ENCODE measurements at regions not wholly inside any gene's neighbourhood (a gene's known extent, or its start where the extent isn't known, plus 50 kb on each side); places are given as distances from the start of the nearest gene placed in this dataset.

DNA sequence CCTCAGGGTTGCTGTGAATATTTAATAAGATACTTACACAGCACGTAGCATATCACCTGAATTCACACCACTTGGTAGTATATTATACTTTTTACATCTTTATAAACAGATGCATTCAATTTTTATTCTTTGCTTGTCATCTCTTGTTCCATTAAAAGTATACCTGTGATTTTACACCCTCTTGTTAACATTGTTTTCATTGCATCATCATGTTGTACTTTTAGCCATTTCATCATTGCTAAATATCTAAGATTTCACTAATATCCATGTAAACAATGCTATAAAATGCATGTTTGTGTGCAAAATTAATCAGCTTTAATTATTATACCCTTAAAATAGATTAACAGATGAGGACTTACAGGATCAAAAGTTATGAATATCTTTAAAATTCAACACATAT, 155.3 kb downstream of the MEX3B start:
- H3K36me3 ChIP-seq (ENCODE audit: control insufficient read depth, insufficient read depth, low read length) = no peaks in the 10 kb centered on the region
- no peaks in the 10 kb centered on the region for H3K9me3 ChIP-seq (ENCODE audit: control insufficient read depth, low read length)
- peaks cover 6% of the 10 kb centered on the region for H3K4me1 Mint-ChIP-seq
- H3K4me3 ChIP-seq (ENCODE audit: low read length) = no peak overlapping the region
- no peak overlapping the region for H3K27ac Mint-ChIP-seq
- no peaks in the 10 kb centered on the region for H3K27me3 ChIP-seq (ENCODE audit: control insufficient read depth, insufficient read depth, low read length, poor library complexity, severe bottlenecking)
- no peak for DNase-seq
- TF ChIP-seq, protein P1, sequence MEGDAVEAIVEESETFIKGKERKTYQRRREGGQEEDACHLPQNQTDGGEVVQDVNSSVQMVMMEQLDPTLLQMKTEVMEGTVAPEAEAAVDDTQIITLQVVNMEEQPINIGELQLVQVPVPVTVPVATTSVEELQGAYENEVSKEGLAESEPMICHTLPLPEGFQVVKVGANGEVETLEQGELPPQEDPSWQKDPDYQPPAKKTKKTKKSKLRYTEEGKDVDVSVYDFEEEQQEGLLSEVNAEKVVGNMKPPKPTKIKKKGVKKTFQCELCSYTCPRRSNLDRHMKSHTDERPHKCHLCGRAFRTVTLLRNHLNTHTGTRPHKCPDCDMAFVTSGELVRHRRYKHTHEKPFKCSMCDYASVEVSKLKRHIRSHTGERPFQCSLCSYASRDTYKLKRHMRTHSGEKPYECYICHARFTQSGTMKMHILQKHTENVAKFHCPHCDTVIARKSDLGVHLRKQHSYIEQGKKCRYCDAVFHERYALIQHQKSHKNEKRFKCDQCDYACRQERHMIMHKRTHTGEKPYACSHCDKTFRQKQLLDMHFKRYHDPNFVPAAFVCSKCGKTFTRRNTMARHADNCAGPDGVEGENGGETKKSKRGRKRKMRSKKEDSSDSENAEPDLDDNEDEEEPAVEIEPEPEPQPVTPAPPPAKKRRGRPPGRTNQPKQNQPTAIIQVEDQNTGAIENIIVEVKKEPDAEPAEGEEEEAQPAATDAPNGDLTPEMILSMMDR (conservative IDR thresholded peaks at IDR 0.05) = no peak
- H3K9me3 Mint-ChIP-seq = peaks cover 5% of the 10 kb centered on the region
- no peaks in the 10 kb centered on the region for H3K4me1 ChIP-seq (ENCODE audit: control insufficient read depth, insufficient read depth, low read length)
- no peaks in the 10 kb centered on the region for H3K36me3 Mint-ChIP-seq (ENCODE audit: low read depth)
- no peak overlapping the region for H3K9ac ChIP-seq (ENCODE audit: extremely low read depth, low read length, poor library complexity, severe bottlenecking)
- H3K27me3 Mint-ChIP-seq (ENCODE audit: insufficient read depth) = no peaks in the 10 kb centered on the region
- H3K4me3 Mint-ChIP-seq = no peak overlapping the region
- no peak overlapping the region for H3K27ac ChIP-seq (ENCODE audit: low read depth, low read length)
- 91% methylated on average over 1 of the region's 1 CpG; no CpG with 5 or more reads in 1 of the 2 experiments for WGBS, 2 experiments (ENCODE audit: insufficient coverage in 1 of 2, insufficient read length in 1 of 2)

DNA sequence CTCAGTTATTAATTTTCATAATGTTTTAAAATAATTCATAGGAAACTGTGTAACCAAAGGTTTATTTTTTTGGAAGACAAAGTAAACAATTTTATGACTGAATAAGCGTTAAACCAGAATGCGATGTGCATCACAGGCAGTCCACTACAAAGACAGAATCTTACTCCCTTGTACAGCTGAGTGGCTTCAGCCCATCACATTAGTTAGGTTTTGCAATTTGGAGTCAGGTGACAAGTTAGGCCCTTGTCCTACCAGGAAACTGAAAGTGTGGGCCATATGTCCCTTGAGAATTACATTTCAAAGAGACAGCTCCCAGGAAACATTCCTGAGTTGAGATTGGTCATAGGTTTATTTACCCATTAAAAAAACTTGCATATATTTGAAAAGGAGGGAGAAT, 156.3 kb downstream of the MEX3B start:
- Mint-ChIP-seq H3K27me3 (ENCODE audit: insufficient read depth) (no peaks in the 10 kb centered on the region), H3K36me3 (ENCODE audit: low read depth) (no peaks in the 10 kb centered on the region), H3K4me1 (peaks cover 6% of the 10 kb centered on the region), H3K9me3 (peaks cover 5% of the 10 kb centered on the region), H3K27ac (no peak overlapping the region), H3K4me3 (no peak overlapping the region)
- Histone ChIP-seq H3K9me3 (ENCODE audit: control insufficient read depth, low read length) (no peaks in the 10 kb centered on the region), H3K4me1 (ENCODE audit: control insufficient read depth, insufficient read depth, low read length) (no peaks in the 10 kb centered on the region), H3K9ac (ENCODE audit: extremely low read depth, low read length, poor library complexity, severe bottlenecking) (no peak overlapping the region), H3K27me3 (ENCODE audit: control insufficient read depth, insufficient read depth, low read length, poor library complexity, severe bottlenecking) (no peaks in the 10 kb centered on the region), H3K27ac (ENCODE audit: low read depth, low read length) (no peak overlapping the region), H3K36me3 (ENCODE audit: control insufficient read depth, insufficient read depth, low read length) (no peaks in the 10 kb centered on the region), H3K4me3 (ENCODE audit: low read length) (no peak overlapping the region)
- DNase-seq = no peak
- TF ChIP-seq, protein P1 (conservative IDR thresholded peaks at IDR 0.05) = no peak
- 97 to 100% methylated on average over 2 of the region's 2 CpGs for WGBS, 2 experiments (ENCODE audit: insufficient coverage in 1 of 2, insufficient read length in 1 of 2)

DNA sequence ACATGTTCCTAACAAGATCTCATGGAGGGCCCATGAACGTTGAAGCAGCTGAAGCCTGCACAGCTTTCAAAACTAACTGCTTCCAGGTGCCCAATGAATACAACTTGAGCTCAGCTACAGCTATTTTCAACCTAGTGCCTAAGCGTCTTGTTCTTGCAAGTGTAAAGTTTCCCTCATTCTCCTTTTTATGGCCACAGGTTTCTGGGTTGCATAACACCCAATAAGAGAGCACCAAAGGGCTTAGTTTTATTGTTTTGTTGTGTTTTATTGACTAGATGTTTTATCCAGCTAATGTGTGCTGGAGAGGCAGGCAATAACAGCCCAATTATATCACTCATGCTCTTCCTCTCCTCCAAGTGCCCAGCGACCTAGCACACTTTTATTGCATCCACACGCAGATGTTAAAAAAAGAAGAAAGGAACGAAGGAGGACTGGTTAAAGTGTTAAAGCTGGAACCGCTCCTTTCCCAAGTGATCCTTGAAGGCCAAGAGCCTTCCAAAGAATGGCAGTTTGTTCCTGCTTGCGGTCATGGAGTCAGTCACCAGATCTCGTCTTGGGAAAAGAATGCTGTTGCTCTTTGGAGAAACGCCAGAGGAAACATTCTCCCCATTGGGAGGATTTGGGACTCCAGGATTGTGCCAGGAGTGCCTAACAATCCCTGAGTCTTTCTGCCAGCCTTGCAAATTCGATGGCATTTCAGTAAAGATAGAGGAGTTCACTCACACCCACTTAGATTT, 156.9 kb downstream of the MEX3B start:
- H3K4me3 Mint-ChIP-seq = no peak overlapping the region
- TF ChIP-seq, protein P1 (conservative IDR thresholded peaks at IDR 0.05) = no peak
- H3K27ac Mint-ChIP-seq = no peak overlapping the region
- H3K9me3 Mint-ChIP-seq = peaks cover 5% of the 10 kb centered on the region
- no peaks in the 10 kb centered on the region for H3K27me3 ChIP-seq (ENCODE audit: control insufficient read depth, insufficient read depth, low read length, poor library complexity, severe bottlenecking)
- H3K36me3 Mint-ChIP-seq (ENCODE audit: low read depth) = no peaks in the 10 kb centered on the region
- no peaks in the 10 kb centered on the region for H3K4me1 ChIP-seq (ENCODE audit: control insufficient read depth, insufficient read depth, low read length)
- H3K27ac ChIP-seq (ENCODE audit: low read depth, low read length) = no peak overlapping the region
- no peaks in the 10 kb centered on the region for H3K27me3 Mint-ChIP-seq (ENCODE audit: insufficient read depth)
- H3K4me1 Mint-ChIP-seq = peaks cover under 1% of the 10 kb centered on the region
- 87 to 91% methylated on average over 8 to 10 of the region's 10 CpGs for WGBS, 2 experiments (ENCODE audit: insufficient coverage in 1 of 2, insufficient read length in 1 of 2)
- H3K9me3 ChIP-seq (ENCODE audit: control insufficient read depth, low read length) = no peaks in the 10 kb centered on the region
- DNase-seq = no peak
- H3K36me3 ChIP-seq (ENCODE audit: control insufficient read depth, insufficient read depth, low read length) = no peaks in the 10 kb centered on the region
- no peak overlapping the region for H3K9ac ChIP-seq (ENCODE audit: extremely low read depth, low read length, poor library complexity, severe bottlenecking)
- no peak overlapping the region for H3K4me3 ChIP-seq (ENCODE audit: low read length)

All from endodermal cell (in vitro differentiated cells).